Posterior vena cava (tissue), 2 donors: ENCODE measurements at regions not wholly inside any gene's neighbourhood (a gene's known extent, or its start where the extent isn't known, plus 50 kb on each side); places are given as distances from the start of the nearest gene placed in this dataset.
A peak's percentile ranks its signal among the peaks of the same experiment; 100 is the strongest.

Experiments
- DNase-seq: peaks from one replicate; pipeline ENCODE4 v3.0.0-alpha.2; 2020; ENCODE audit warnings: low spot score
- intact Hi-C, 2 donors: fragments of 100-400 bp; cut with DNase I; formaldehyde crosslinking; loops; one replicate each; pipeline versions ENCODE4 v1.14.1 to v1.14.2; 2022 to 2023
- donor health status: DM: yes; HTN: yes; CAD: no.
- donor health status: DM: yes; HTN: yes; CAD: no.

DNA sequence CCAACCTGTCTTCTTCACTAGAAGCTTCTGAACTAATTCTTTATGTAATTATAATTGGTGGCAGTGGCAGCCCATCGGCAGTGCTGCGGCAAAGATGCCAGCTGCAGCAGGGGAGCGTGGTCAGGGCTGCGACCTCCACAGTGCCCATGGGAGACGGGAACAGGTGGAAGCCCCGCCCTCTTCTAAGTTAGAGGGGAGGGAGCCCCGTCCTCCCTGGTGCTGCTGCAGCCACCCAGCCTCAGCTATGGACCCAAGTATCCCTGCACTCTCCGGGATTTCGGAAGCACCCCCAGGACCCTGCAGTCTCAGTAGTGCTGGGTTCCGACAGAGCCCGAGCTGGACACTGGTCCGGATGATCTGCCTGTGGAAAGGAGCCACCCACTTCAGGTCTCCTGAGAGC is 117.0 kb upstream of the MBL2 start:
- peak; percentile 48 for DNase-seq
- intact Hi-C loops = no loop called here

DNA sequence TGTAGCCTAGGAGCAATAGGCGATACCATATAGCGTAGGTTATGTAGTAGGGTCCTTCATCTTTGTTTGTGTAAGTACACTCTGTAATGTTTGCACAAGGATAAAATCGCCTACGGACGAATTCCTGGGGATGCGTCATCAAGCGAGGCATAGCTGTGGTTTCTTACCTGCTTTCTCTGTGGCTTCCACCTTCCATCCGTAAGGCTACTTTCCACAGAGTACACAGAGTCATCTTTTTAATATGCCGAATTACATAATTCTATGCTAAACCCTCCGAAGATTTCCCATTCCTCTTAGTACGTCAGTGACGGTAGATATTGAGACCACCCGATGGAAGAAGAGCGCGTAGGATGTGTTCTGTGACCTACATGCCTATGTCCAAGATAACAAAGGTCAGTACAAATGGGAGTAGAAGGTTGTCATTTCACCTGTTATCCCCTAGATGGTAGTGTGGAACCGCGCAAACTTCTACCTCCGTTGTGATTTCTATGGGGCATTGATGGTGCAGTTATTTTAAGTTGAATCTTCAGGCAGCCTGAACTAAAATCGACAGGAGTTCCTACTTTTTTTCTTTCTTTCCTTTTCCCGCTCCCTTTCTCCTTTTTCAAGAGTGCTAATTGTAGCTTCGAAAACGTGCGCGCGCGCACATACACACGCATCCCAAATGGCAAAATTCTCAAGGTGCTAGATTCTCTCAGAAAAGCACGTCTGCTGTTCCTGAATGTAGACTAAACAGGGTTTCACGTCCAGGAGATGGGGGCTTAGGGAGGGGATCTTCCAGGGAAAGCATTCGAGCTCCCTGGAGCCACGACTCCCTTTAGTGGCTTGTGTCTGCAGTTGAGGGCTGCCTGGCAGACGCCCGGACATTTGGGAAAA is 111.7 kb upstream of the MBL2 start:
- intact Hi-C loops = no loop called here
- DNase-seq = no peak

DNA sequence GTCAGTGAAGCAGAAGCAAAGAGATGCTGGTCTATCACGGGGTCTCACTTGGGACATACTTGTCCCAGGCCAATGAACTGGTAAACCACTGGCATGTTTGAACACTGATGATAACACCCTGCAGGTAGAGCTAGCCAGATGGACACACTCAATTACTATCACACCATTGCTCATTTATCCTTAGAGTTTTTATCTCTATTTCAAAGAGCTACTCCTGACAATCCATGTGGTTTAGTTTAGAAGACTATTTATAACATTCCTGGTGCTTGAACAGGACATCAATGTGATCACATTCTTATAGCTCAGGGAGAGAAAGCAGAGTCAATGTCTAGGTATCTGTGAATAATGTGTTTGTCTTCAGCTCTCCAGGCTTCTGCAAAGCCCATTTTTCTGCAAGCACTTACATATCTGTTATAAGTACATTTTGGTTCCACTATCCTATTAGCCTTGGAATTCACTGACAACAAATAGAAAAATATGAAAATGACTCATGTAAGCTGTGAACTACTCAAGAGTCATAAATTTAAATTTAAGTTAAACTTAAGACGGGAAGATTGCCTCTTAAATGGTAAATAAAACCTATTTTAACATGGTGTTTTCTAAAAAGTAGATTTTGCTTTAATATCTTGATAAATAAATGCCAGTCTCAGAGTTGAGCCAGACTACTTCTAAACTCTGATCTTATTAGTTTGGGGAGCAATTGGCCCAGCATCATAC is 106.7 kb upstream of the MBL2 start:
- DNase-seq = no peak
- intact Hi-C loops = no loop called here

DNA sequence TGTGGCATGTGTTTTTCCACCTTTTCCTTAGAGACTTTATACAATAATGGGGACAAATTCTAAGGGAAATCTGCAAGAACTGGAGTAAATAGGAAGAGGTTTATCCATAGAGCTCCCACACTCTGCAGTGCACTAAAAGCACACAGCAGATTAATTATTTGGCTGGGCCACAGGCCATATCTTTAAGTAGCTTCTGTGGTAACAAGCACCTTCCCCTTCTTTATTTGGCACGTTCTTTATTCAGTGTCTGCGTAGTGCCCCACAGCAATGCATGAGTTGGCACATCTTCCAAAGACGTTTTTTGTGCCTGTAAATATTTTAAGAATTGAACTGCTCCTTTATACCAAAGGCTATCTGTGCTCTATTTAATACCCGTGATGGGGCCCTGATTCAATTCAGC is 104.9 kb upstream of the MBL2 start:
- intact Hi-C loops = no loop called here
- no peak for DNase-seq

DNA sequence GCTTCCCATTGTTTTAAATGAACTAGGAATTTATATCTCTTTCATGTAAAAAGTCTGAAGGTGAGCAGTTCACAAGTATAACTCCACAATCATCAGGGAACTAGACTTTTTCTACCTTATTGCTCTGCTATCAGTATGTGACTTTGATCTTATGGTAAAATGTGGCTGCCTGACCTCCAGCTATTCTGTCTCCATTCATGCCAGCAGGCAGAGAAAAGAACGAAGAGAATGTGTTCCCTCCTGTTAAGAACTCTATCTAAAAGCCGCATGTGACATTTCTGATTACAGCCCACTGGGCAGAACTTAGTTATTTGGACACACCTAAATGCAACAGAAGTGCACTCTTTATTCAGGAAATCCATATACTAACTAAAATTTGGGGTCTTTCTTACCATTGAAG is 102.8 kb upstream of the MBL2 start:
- intact Hi-C loops = no loop called here
- no peak for DNase-seq

DNA sequence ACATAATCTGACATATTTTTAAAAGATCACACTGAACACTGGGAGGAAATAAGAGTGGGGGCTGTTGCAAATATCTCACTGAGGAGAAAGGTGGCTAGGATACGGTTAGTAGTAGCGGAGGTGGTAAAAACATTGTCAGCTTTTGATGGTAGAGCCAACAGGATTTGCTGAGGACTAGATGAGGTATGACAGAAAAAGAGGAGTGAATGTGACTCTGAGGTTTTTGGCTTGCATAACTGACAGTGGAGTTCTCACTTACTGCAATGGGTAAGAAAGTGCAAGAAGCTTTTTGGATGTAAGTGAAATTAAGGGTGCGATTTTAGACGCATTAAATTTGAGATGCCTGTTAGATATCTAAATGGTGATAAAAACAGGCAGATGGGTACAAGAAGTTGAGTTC is 102.0 kb upstream of the MBL2 start:
- DNase-seq = no peak
- intact Hi-C loops = no loop called here

DNA sequence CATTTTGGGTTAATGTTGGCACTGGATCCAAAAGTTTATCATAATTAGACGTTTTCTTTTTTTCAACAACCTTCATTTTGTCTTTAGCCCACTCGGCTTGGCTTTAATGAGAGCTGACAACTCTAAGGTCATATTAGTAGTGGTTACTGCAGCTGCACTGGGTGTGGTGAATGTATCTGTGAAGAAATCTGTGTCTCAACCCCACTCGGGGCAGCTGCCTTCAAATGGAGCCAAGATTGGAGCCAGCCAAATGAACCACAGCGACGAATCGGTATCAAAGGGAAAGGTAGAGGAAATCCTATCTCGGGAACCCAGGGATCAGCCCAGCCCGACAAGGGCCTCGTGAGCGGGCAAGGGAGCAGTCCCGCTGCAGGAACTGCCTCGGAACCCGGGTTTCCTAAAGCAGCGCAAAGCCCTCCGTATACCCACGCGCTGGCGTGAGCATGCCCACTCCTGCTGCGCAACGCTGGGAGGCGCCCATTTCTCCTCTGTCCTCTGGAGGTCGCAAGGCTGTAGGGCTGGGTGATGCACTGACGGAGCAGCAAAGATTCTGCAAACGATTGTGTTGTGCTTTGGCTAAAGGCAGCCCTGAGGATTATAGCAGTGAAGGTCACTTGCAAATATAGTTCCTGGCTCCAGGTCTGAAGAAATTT is 98.7 kb upstream of the MBL2 start:
- intact Hi-C loops = no loop called here
- DNase-seq = no peak

DNA sequence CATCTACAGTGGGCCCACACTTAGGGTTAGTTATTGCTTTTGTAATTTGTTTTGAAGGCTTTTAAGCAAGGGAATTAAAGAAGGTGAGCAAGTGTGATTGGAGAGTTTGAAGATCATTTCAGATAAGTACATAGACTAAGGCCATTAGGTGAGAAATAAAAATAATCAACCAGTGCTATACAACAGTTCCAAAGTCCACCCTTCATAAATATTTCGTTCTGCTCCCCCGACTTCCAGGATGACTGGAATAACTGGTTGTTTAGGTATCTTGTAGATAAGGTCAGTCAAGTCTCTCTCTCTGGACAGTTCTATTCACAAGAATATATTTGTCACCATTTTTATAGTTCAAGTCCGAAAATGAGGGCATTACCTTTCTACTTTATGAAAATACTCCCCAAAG is 98.0 kb upstream of the MBL2 start:
- DNase-seq = no peak
- intact Hi-C loops = no loop called here

DNA sequence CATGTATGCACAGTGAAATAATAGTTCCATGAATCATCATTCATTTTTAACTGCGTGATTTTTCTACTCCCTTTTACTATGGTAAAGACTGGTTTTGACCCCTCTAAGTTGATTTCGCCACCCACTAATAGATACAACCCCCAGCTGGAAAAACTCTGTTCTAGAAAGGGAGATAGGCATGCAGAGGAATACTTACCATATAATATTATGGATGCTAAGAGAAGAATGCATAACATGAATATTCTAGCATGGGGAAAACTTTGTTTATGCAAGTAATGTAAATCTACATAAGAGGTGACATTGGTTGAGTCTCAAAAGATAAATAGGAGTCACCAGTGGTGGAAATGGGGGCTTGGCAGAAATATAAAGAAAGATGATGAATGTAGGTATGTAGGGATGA is 97.3 kb upstream of the MBL2 start:
- intact Hi-C loops = no loop called here
- no peak for DNase-seq

DNA sequence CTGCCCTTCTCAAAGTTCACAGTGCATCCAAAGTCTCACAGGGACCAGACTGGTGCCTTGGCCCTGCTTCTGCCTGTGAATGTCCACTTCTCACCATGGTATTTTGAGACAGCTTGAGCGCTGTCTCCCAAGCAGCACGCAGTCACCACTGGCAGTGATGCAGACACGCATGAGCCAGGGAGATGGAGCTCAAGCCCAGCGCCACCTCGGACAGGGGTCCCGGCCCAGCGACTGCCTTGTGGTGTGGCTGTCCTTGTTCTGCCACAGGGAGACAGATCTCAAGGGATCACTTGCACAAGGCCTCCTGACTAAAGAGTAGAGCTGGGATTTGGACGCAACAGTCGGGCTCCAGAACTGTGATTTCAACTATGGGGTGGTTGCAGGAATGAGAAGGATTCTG is 92.6 kb upstream of the MBL2 start:
- intact Hi-C loops = no loop called here

DNA sequence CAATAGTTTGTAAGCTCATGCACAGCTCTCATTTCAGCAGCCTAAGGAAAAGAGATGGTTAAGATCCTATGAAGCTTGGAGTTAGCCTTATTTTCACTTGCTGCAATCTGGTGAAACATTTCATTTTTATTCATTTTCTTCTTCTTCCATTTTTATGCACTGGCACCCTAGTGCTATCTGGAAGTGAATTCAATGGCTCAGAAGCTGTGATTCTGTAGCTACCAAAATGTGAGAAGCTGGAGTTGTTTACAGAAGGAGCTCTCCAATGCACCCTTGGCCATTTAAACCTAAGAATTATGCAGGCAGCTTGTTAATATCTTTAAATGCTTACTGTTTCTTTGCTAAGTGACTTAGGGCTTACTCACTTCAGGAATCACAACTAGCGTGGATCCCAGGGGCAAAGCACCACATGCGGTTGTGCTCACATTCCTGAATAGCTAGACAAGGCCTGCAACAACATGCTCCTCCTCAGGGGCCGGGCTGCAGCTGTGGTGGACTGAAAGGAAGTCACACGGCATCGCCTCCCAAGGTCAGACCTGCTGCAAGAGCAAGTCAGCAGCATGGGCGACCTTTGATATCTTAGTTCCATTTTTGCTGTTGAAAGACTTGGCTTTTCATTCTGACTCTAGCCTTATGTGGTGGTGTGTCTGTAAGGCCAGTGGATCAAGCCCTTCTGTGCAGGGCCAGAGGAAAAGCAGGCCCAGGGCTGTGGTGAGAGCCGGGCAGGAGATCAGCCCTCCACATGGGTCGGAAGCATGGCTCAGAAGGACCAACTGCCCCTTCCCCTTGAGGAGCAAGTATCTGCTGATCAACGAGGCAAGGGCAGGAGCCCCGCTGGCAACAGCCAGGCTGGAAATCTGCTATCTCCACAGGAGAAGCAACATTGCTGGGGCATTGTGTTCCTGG is 91.9 kb upstream of the MBL2 start:
- DNase-seq = peak; percentile 82
- intact Hi-C loops = no loop called here

More for the DNA sequence above, 92.6 kb upstream of the MBL2 start:
- no peak for DNase-seq

DNA sequence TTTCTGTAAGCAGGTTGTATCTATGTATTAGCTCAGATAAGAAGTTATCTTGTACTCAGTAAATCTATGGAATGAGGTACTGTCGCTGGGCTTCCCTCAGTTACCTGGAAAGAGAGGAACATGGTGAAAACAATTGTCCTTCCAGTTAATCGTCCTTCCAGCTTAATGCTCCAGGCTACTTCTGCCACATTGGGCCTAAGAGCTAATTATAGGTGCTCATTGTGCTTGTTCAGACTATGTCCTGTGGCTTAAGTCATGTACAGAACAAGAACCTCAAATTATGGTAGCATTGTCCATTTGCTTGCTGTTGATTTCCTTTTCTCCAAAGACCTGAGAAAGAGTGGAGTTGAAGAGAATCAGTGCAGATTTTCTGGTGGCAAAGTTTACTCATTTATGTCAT is 86.1 kb upstream of the MBL2 start:
- DNase-seq = no peak
- intact Hi-C loops = no loop called here

DNA sequence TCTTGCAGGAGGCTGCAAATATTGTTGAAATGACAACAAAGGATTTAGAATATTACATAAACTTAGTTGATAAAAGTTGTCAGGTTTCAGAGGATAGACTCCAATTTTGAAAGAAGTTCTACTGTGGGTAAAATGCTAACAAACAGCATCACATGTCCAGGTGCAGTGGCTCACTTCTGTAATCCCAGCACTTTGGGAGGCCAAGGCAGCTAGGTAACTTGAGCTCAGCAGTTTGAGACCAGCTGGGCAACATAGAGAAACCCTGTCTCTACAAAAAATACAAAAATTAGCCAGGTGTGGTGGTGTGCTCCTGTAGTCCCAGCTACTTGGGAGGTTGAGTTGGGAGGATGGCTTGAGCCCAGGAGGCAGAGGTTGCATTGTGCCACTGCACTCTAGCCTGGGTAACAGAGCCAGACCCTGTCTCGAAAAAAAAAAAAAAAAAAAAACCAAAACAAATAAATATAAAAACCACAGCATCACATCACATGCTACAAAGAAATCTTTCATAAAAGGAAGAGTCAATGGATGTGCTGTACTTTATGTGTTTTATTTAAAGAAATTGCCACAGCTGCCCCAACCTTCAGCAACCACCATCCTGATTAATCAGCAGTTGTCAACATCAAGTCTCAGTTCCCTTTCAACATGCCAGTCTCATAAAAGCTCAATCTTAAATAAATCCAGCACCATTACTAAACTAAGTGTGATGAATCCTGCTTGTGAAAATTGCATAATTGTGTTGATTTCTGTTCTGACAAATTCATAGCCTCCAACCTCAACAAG is 83.2 kb upstream of the MBL2 start:
- no peak for DNase-seq
- intact Hi-C loops = no loop called here

DNA sequence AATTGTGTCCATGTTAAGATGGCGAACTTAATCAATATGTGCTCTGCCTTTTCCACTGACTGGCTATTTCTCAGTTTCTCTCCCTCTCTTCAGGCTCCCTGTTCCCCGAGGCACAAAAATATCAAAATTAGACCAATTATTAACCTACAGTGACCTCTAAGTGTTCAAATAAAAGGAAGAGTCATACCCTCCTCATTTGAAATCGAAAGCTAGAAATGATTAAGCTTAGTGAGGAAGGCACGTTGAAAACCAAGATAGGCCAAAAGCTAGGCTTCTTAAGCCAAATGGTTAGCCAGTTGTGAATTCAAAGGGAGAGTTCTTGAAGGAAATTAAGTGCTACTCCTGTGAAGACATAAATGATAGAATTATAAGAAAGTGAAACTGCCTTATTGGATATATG is 81.1 kb upstream of the MBL2 start:
- DNase-seq = no peak
- intact Hi-C loops = no loop called here

DNA sequence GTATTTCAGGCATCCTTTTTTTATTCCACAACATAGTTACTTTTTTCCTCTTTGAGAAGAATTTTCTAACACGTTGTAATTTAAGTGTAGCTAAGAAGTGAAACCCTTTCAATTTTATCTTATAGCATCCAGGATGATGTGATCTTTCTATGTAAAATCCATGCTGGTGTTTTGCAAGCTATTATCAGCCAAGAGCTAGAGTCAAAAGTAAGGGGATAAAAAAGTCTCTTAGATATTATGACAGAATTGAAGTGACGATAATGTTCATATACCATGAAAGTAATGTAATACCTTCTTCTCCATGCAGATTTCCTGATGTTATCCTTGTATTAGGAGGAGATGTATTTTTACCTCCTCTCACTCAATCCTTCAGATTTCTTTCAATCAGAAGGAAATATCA is 64.2 kb upstream of the MBL2 start:
- no peak for DNase-seq
- intact Hi-C loops = no loop called here
